ENCODE measurements at regions not wholly inside any gene's neighbourhood (a gene's known extent, or its start where the extent isn't known, plus 50 kb on each side); places are given as distances from the start of the nearest gene placed in this dataset.

DNA sequence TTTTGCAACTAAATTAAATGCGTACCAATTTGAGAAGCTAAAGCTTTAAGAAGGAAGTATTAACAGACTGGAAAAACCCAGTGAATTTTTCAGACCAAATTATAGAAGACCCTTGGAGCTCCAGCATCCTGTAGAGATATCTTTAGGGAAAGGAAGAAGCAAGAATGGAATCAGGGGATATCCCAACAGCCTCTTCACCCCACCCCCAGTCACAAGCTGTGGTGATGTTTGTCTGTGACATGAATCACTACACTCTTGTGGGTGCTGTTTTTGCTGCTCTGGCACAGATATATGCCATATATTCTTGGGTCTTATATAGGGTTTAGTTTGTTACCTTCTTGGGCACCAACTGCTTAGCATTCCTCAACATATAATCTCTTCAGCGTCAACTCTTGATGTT lies 78.5 kb upstream of the BCL6 start:
- DNase-seq: no peak

GRCh38 chr3:187827723-187828122 lies 82.5 kb upstream of the BCL6 start:
- DNase-seq: no peak

- no peak for DNase-seq
Observed at GRCh38 chr3:187828579-187829452, 83.5 kb upstream of the BCL6 start.

DNA sequence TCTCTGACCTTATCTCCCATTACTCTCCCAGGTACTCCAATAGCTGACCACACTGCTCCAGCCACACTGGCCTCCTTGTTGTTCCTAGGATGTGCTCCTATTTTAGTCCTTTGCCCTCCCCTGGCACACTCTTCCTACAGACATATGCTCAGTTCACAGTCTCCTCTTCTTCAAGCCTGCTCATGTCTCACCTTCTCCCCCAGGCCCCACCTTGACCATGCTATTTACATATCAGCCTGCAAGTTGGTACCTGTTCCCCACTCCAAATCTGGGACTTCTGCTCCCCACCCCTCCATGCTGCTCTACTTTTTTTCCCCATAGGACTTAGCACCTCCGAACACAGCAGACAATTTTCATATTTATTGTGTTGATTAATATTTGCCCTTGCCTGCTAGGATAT lies 84.9 kb upstream of the BCL6 start:
- no peak for DNase-seq

- no peak for DNase-seq
Observed at GRCh38 chr3:187831125-187832051, 86.1 kb upstream of the BCL6 start.

GRCh38 chr3:187832202-187832601 lies 86.9 kb upstream of the BCL6 start:
- DNase-seq: no peak

DNA sequence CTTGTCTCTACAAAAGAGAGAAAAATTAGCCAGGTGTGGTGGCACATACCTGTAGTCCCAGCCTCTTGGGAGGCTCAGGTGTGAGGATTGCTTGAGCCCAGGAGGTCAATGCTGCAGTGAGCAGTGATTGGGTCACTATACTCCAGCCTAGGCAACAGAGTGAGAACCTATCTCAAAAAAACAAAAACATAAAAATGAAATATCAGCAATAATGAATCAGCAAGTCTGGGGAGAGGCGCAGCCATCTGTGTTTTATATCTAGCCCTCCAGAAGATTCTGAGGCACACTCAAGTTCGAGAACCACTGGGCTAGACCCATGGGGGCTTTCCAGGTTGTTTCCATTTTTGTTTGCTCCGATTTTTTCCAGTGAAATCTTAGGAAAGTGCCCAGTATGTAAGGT lies 88.1 kb upstream of the BCL6 start:
- DNase-seq: no peak

GRCh38 chr3:187833799-187834578 lies 88.7 kb upstream of the BCL6 start:
- no peak for DNase-seq

- no peak for DNase-seq
Observed at GRCh38 chr3:187836823-187837770, 91.8 kb upstream of the BCL6 start.

- no peak for DNase-seq
Observed at GRCh38 chr3:187838016-187838540, 92.8 kb upstream of the BCL6 start.

DNA sequence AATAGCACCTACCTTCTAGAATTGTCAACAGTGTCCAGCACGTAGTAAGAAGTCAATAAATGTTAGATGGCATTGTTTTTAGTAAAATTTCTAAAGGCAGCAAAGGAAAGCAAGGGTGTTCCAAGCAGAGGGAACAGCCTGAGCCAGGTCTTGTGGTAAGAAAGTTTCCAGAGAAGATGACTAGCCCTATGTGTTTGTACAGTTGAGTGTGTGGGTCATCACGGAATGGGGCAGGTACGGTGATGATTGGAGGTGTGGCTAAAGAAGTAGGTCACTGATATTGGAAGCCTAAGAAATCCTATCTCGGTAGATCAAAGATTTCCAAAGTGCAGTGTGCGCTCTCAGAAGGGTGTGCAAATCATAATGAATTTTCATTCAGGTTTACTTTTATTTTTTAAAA lies 94.2 kb upstream of the BCL6 start:
- no peak for DNase-seq

DNA sequence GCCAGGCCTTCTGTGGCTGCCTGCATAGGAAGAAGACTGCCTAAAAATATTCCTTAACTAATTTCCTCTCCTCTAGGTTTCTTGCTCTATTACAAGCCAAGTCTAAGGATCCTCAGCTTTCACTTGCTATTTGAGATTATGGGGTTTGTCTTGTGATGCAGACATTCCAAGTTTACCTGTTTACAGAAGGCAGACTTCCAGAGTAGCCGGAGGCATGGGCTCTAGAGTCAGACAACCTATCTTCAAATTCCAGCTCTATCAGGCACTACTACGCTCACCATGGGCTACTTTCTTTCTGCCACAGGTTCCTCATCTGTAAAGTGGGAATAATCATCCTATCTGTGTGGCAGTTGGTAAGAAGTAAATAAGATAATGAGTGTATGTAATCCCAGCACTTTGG lies 95.6 kb upstream of the BCL6 start:
- no peak for DNase-seq

DNA sequence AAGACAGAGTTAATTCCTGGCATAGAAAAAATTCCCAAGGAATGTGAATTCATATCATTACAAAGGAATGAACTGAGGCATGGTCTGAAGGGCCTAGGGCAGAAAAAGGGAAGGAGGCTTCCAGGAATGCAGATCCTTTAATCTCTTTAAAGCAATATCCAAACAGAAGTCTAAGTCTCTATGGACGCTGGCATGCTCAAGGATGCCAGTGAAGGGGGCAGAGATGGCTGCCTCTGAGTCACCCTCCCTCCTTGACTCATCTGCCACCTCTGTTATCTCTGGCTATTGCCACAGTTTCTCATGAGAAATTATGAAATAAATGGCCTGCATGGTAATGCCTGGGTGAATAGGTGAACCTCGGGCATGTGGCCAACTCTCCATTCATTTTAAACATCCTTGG lies 96.3 kb upstream of the BCL6 start:
- no peak for DNase-seq

- DNase-seq: no peak
Observed at GRCh38 chr3:187843654-187844053, 98.4 kb upstream of the BCL6 start.

DNA sequence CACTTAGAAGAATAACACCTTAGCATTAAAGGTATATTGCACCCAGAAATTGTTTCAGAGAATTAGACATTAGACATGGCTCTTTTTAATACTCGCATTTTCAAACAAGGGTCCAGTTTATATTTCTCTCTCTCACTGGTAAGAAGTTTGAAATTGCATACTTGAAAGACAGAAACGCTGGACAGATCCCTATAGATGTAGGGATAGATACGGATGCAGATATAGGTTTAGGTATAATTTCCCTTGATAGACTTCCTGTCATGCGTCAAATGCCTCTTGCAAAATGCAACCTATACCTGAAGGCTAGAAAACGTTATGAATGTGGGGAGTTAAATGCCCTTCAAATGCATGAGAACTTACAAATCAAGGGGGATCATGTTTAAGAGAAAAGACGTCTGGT lies 99.4 kb upstream of the BCL6 start:
- DNase-seq: no peak

DNA sequence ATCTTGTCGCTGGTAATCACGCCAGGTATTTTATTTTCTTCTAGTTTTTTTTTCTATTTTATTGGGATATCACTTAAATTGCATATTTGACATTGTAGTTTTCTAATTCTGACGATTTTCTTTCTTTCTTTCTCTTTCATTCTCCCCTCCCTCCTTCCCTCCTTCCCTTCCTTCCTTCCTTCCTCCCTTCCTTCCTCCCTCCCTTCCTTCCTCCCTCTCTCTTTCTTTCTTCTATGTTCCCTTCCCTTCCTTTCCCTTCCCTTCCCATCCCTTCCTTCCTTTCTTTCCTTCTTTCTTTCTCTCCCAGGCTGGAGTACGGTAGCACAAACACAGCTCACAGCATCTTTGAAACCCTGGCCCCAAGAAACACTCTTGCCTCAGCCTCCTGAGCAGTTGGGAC lies 100.6 kb upstream of the BCL6 start:
- DNase-seq: no peak

DNA sequence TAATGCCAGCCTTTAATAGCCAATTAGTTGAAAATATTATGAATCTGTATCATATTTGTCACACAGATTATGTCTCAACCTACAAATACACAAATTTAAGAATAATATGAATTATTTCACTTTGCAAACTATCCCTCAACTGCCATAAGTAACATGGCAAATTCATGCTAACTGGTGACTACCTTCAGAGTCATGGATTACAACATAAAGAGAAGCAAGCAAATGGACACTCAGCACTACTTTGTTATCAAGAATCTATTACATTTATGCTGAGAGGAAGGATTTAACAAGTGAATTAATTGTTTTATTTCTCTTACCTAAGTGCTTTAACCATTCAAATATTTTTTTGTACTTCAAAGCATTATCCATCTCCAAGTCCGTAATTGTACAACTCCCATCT lies 103.1 kb upstream of the BCL6 start:
- DNase-seq: no peak

DNA sequence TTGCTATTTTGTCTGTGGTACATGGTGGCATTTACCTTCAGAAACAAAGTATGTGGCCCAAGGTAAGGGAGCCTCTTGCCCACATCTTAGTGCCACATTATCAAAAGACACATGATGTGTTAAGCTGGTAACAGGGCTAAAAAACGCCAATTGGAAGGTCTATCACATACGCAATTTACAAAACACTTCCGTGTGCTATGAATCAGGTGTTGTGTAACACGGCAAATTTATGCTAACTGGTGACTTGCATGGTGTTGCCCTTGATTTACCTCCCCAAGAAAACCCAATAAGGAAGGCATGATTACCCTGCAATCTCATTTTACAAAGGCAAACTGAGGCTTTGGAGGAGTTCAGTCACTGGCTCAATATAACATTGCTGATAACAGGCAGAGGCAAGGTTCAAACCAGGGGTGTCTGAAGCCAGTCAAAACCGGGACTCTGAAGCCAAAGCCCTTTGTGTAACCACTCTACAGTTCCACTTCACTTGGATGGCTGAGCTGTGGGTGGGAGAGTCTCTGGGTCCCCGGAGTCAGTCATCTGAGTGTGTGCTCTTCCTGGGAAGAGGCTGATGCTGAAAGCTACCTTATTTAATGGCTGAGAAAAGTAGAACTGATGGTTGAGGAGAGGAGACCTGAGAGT lies 103.9 kb upstream of the BCL6 start:
- no peak for DNase-seq

DNA sequence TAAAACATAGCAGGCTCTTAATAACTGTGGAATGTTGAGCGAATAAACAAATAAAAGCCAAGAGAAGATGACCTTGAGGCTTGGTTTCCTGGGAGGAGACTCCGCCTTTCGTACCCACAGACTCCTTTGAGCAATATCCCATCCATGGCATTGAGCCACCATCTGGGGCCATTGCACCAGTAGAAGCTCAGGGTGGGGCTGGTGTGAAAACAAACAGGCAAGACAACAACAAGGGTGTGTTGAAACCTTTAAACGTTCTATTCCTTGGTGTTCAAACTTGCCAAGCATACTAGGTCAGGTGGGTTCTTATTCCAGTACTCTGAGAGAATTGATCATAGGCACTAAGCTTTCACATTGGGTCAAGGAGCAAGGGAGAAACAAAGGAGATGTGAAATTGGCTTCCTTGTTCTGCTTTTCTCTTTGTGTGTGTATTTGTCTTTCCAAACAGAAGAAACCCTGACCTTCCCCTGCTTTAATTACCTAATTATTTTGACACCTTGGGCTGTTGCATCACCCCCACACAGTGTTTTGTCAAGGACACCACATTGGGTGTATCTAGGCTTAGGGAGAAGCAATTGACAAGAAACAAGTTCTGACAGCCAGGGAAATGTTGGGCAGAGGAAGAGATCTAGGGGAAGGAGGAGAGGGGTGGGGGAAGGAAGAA lies 105.1 kb upstream of the BCL6 start:
- no peak for DNase-seq

DNA sequence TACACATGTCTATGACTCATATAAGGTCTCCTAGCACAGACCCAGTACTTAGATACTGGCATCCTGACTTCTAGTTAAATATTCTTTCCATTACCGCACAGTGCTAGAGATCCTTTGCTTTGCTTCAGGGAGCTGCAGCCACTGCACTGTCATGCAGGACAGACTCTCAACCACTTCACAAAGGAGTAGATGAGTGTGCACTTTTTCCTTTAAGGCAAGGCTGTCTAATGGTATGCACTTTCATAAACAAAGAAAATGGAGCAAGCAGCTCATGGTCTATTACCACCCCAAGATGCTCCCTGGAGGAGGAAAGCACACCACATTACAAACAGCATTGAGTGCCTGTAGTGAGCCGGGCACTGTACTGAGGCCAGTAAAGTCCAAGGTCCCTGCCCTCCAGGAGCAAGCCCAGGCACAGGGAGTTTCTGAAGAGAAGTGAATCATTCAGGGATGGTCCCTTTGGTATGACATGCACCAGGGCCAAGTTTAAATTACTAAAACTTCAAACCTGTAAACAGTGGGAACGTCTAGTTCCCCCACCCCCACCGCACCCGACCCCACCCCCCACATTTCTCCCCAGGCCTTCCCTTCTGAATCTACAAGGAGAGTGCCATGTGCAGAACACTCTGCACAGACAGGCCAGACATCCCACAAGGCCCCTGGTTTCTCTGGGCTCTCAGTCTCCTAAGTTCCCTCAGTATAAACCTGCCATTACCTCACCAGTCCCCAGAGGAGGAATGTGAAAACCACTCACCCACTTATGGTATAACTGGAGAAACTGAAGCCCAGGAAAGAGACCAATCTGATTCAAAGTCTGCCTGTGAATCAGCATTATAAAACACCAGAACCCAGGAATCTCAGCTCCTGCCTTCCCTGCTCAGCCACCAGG lies 107.8 kb upstream of the BCL6 start:
- no peak for DNase-seq
